ENCODE measurements at regions not wholly inside any gene's neighbourhood (a gene's known extent, or its start where the extent isn't known, plus 50 kb on each side); places are given as distances from the start of the nearest gene placed in this dataset.

DNA sequence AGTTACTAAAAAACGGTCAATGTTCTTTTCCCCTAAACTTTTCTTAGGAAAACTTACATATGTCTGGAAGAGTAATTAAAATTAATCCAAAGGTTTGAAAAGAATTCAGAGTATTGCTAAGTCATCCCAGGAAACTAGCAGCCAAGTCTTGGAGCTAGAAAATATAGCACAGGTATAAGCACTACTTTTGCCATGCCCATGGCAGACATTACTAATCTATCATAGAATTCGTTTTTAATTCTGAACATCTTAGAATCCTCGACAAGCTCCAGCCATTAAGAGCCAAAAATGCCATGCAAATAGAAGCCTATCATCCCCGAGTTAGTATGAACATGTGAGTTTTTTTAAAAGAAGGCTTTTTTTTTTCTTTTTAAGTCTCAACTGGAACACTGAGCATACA lies 395.0 kb downstream of the ZEB2 start:
- TF ChIP-seq CTCF (IDR thresholded peaks at IDR 0.05) = no peak
- no peaks in the 10 kb centered on the region for H3K36me3 Mint-ChIP-seq (ENCODE audit: low read depth)
- H3K4me1 Mint-ChIP-seq = no peaks in the 10 kb centered on the region
- H3K4me3 Mint-ChIP-seq = no peak overlapping the region
- no peaks in the 10 kb centered on the region for H3K27me3 Mint-ChIP-seq (ENCODE audit: low read depth, poor library complexity)
- H3K27ac Mint-ChIP-seq = no peak overlapping the region
- no peaks in the 10 kb centered on the region for H3K9me3 Mint-ChIP-seq
- no peak for DNase-seq

- Mint-ChIP-seq H3K36me3 (ENCODE audit: low read depth) (no peaks in the 10 kb centered on the region), H3K27me3 (ENCODE audit: low read depth, poor library complexity) (no peaks in the 10 kb centered on the region), H3K27ac (no peak overlapping the region), H3K4me3 (no peak overlapping the region), H3K9me3 (no peaks in the 10 kb centered on the region), H3K4me1 (no peaks in the 10 kb centered on the region)
- TF ChIP-seq CTCF (IDR thresholded peaks at IDR 0.05) = no peak
- DNase-seq = no peak
Observed at GRCh38 chr2:144120487-144120886, 399.4 kb downstream of the ZEB2 start.

- Mint-ChIP-seq H3K4me3 (no peak overlapping the region), H3K9me3 (peaks cover 13% of the 10 kb centered on the region), H3K36me3 (ENCODE audit: low read depth) (peaks cover 9% of the 10 kb centered on the region), H3K27ac (no peak overlapping the region), H3K4me1 (no peaks in the 10 kb centered on the region), H3K27me3 (ENCODE audit: low read depth, poor library complexity) (no peaks in the 10 kb centered on the region)
- DNase-seq = no peak
- no peak for TF ChIP-seq CTCF (IDR thresholded peaks at IDR 0.05)
Observed at GRCh38 chr2:144117086-144117485, 402.8 kb downstream of the ZEB2 start.

- Mint-ChIP-seq H3K4me1 (no peaks in the 10 kb centered on the region), H3K36me3 (ENCODE audit: low read depth) (peaks cover 12% of the 10 kb centered on the region), H3K27ac (peak overlapping the region; percentile 57), H3K9me3 (peaks cover 19% of the 10 kb centered on the region), H3K27me3 (ENCODE audit: low read depth, poor library complexity) (no peaks in the 10 kb centered on the region), H3K4me3 (no peak overlapping the region)
- no peak for DNase-seq
- no peak for TF ChIP-seq CTCF (IDR thresholded peaks at IDR 0.05)
Observed at GRCh38 chr2:144115739-144116291, 404.1 kb downstream of the ZEB2 start.

GRCh38 chr2:144114760-144115159 lies 405.2 kb downstream of the ZEB2 start:
- H3K9me3 Mint-ChIP-seq = peaks cover 26% of the 10 kb centered on the region

More at GRCh38 chr2:144114760-144115159, 405.2 kb downstream of the ZEB2 start:
- TF ChIP-seq CTCF (IDR thresholded peaks at IDR 0.05) = no peak
- H3K27me3 Mint-ChIP-seq (ENCODE audit: low read depth, poor library complexity) = no peaks in the 10 kb centered on the region
- no peak overlapping the region for H3K27ac Mint-ChIP-seq
- no peaks in the 10 kb centered on the region for H3K4me1 Mint-ChIP-seq
- H3K36me3 Mint-ChIP-seq (ENCODE audit: low read depth) = peaks cover 15% of the 10 kb centered on the region
- no peak for DNase-seq
- no peak overlapping the region for H3K4me3 Mint-ChIP-seq
